Activated effector memory CD4-positive, alpha-beta T cell treated with Interleukin-2 at 50 U/mL for 16 hours (primary cell): ENCODE measurements at regions not wholly inside any gene's neighbourhood (a gene's known extent, or its start where the extent isn't known, plus 50 kb on each side); places are given as distances from the start of the nearest gene placed in this dataset.
"Not testable (repeated sequence)": the region's sequence is repeated elsewhere in the genome, so short reads cannot be mapped to it uniquely, and the experiment has no call there.

Experiments used
- DNase-seq: peaks from one replicate; pipeline ENCODE4 v3.0.0-alpha.2; 2020

- no peak for DNase-seq
Observed at GRCh38 chr2:47295131-47295980, 73.8 kb upstream of the EPCAM start.

DNA sequence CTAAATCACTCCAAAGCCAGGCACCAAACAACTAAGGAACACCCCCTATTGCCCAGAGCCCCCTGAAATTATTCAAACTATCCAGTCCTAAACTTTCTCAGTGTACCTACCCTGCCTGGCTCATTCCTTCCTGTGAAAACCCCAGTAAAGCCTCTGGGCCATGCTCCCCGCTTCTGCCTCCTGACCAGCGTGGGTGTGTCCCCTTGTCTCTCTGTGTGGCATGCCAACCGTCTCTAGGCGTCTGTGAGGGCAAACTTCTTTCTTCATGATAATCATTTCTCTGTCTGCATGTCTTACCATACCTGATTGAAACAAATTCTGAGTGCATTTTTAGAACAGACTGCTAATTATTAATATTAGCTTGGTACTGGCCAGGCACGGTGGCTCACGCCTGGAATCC lies 75.1 kb upstream of the EPCAM start:
- no peak for DNase-seq

DNA sequence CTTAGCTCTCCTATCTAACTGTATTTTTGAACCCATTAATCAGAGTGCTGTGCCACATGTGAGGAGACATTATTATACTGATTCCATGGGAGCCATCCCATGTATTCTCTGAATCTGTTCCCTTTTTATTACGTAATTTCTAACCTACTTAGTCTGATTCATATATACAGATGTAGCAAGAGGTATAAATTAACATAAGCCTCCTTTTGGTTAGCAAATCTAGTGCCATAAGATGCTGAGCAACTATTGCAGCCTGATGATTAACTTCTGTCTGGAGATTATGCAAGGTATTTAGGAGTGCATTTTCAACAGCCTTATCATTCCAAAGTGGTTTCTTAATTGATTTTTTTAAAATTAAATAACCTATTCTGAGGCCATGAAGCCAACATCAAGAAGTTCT lies 80.2 kb upstream of the EPCAM start:
- no peak for DNase-seq

GRCh38 chr2:47283659-47284058 lies 85.5 kb upstream of the EPCAM start:
- no peak for DNase-seq

DNA sequence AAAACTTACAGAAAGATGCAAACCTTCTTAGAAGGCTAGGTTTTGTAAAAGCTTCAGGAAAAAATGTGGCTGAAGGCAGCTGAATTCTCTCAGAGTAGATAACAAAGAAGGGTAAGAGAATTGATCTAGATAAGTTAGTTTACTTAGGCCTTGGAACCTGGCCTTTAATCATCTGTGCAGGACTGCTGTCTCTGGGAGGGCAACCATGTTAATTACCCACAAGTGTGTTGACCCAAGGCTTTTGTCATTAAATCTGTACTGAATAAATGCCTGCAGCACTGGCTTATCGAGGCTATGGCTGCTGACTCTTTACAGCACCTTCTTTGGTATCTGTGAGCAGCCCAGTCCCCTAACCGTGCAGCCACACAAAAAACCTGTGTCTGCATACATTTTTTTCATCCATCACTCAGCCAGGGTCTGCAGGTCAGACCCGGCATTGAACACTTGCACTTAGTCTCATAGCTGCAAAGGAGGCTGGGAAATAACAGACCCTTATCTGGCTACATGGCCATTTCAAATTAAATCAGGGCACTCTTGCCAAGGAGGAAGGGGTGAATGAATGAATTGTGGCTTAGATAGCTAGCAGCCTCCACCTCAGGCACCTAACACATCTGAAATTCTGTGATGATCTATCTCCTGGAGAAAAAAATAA lies 86.4 kb upstream of the EPCAM start:
- no peak for DNase-seq

GRCh38 chr2:47279525-47279924 lies 89.6 kb upstream of the EPCAM start:
- not testable (repeated sequence) for DNase-seq

- DNase-seq = no peak
Observed at GRCh38 chr2:47277987-47278386, 91.1 kb upstream of the EPCAM start.

GRCh38 chr2:47277187-47277586 lies 91.9 kb upstream of the EPCAM start:
- no peak for DNase-seq

DNA sequence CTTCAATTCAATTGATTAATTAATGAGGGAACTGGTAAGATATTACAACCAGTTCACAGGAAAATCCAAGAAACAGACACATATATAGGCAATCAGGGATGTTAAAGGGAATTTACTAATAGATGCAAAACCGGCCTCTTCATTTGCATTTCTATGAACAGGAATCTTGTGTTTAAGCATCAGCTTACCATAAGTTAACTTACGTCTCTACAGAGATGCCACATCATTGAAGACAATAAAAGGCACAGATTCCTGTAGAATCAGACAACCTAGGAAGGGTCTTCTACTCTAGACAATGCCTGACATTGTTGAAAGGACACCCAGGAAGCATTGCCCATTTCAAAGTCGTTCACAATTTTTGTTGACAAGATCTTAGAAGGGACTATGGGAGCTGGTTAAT lies 93.0 kb upstream of the EPCAM start:
- no peak for DNase-seq

- DNase-seq = no peak
Observed at GRCh38 chr2:47274054-47274782, 94.9 kb upstream of the EPCAM start.

GRCh38 chr2:47272905-47273758 lies 96.0 kb upstream of the EPCAM start:
- no peak for DNase-seq

GRCh38 chr2:47272031-47272864 lies 95.9 kb upstream of the CALM2 start:
- DNase-seq = peak; percentile 39

GRCh38 chr2:47271054-47272000 lies 95.0 kb upstream of the CALM2 start:
- no peak for DNase-seq

- DNase-seq = no peak
Observed at GRCh38 chr2:47270421-47270820, 94.1 kb upstream of the CALM2 start.

- no peak for DNase-seq
Observed at GRCh38 chr2:47269316-47270232, 93.3 kb upstream of the CALM2 start.

- DNase-seq = no peak
Observed at GRCh38 chr2:47267711-47268086, 91.4 kb upstream of the CALM2 start.

- no peak for DNase-seq
Observed at GRCh38 chr2:47266939-47267710, 90.8 kb upstream of the CALM2 start.

DNA sequence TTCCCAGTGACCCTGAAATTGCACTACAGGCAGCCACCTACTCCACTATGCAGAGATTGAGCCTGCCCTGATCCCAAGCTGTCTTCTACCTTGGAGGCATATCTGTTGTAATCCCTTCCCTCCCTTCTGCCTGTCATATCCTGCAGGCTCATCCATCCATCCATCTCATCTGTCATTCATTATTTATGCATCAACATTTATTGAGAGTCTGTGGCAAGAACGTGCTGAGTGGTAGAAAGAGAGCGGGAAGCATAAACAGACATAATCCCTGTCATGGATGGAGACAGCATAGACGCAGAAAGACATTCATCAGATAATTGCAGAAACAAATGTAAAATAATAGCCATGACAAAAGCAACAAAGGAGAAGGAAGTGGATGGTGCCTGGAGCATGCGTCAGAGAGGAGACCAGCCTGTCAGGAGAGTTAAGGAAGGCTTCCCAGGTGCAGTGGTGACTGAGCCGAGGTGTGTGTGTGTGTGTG lies 89.5 kb upstream of the CALM2 start:
- DNase-seq = no peak

DNA sequence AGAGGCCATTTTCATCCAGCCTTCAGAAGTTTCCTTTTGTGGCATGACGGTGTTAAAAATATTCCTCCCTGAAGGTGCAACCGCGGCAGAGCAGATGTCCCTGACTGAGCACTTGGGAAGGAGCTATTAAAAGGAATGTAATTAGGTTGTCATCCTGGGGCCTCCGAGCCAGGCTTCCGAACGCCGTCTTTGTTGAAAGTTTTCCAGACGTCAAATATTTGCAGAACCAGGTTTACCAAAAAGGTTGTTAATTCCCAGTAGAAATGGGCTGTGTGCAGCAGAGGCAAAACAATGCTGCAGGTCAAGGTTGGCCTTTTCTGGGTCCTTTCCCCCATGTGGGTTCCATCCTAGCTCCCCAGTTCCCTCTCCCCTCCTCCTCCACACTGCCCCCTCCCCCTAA lies 88.8 kb upstream of the CALM2 start:
- no peak for DNase-seq
